SK-N-SH treated with all-trans-retinoic acid at 6 μM for 48 hours (cell line): ENCODE measurements at regions not wholly inside any gene's neighbourhood (a gene's known extent, or its start where the extent isn't known, plus 50 kb on each side); places are given as distances from the start of the nearest gene placed in this dataset.

Experiments used
- ATAC-seq: fragments of 200-7000 bp; cut with Tn5 transposase; 3 replicates; pipeline ENCODE4 v1.9.1; 2020; ENCODE audit warnings: mild to moderate bottlenecking, moderate library complexity
- ARNTL ChIP-seq: fragments of 450-650 bp; formaldehyde crosslinking; IDR thresholded peaks from 2 replicates; pipeline ENCODE4 v1.5.0; 2020; ENCODE audit warnings: low read depth, mild to moderate bottlenecking, moderate library complexity, borderline replicate concordance
- CREB5 ChIP-seq: fragments of 250-450 bp; sonication (Bioruptor Pico); IDR thresholded peaks from 2 replicates; pipeline ENCODE4 v1.5.1; 2020; ENCODE audit warnings: low read depth, mild to moderate bottlenecking, moderate library complexity
- CSDC2 ChIP-seq: fragments of 250-450 bp; sonication (Bioruptor Pico); IDR thresholded peaks from 2 replicates; pipeline ENCODE4 v1.5.0; 2020; ENCODE audit warnings: mild to moderate bottlenecking, moderate library complexity
- CSRNP3 ChIP-seq: fragments of 250-450 bp; sonication (Bioruptor Pico); IDR thresholded peaks from 2 replicates; pipeline ENCODE4 v1.5.1; 2021; ENCODE audit warnings: mild to moderate bottlenecking, moderate library complexity
- GLIS3 ChIP-seq: fragments of 250-450 bp; sonication (Bioruptor Pico); IDR thresholded peaks from 2 replicates; pipeline ENCODE4 v1.5.0; 2020; ENCODE audit warnings: mild to moderate bottlenecking, moderate library complexity
- ISL1 ChIP-seq: fragments of 250-450 bp; sonication (Bioruptor Pico); IDR thresholded peaks from 2 replicates; pipeline ENCODE4 v2.1.2; 2022; ENCODE audit warnings: mild to moderate bottlenecking, moderate library complexity
- OSR1 ChIP-seq: fragments of 250-450 bp; sonication (Bioruptor Pico); IDR thresholded peaks from 2 replicates; pipeline ENCODE4 v1.8.0; 2022; ENCODE audit warnings: moderate library complexity, mild to moderate bottlenecking, inconsistent platforms
- POU6F1 ChIP-seq: fragments of 250-450 bp; sonication (Bioruptor Pico); IDR thresholded peaks from 2 replicates; pipeline ENCODE4 v1.8.0; 2021; ENCODE audit warnings: low read depth, mild to moderate bottlenecking, moderate library complexity, borderline replicate concordance
- PPARA ChIP-seq: fragments of 250-450 bp; sonication (Bioruptor Pico); IDR thresholded peaks from 2 replicates; pipeline ENCODE4 v1.5.0; 2020; ENCODE audit warnings: mild to moderate bottlenecking, borderline replicate concordance
- RARB ChIP-seq: fragments of 250-450 bp; sonication (Bioruptor Pico); IDR thresholded peaks from 2 replicates; pipeline ENCODE4 v1.8.0; 2021; ENCODE audit warnings: mild to moderate bottlenecking, moderate library complexity
- SNAI2 ChIP-seq: fragments of 250-450 bp; sonication (Bioruptor Pico); IDR thresholded peaks from 2 replicates; pipeline ENCODE4 v1.5.0; 2020; ENCODE audit warnings: mild to moderate bottlenecking, moderate library complexity
- TCF4 ChIP-seq: fragments of 250-450 bp; sonication (Bioruptor Pico); IDR thresholded peaks from 2 replicates; pipeline ENCODE4 v1.8.0; 2021; ENCODE audit warnings: mild to moderate bottlenecking, moderate library complexity, borderline replicate concordance
- TOX ChIP-seq: fragments of 250-450 bp; sonication (Bioruptor Pico); IDR thresholded peaks from 2 replicates; pipeline ENCODE4 v1.8.0; 2021; ENCODE audit warnings: mild to moderate bottlenecking, moderate library complexity, borderline replicate concordance
- ZC3H10 ChIP-seq: fragments of 250-450 bp; sonication (Bioruptor Pico); IDR thresholded peaks from 2 replicates; pipeline ENCODE4 v1.5.1; 2021; ENCODE audit warnings: mild to moderate bottlenecking, moderate library complexity
- ZFP3 ChIP-seq: fragments of 250-450 bp; sonication (Bioruptor Pico); IDR thresholded peaks from 2 replicates; pipeline ENCODE4 v1.5.0; 2020; ENCODE audit warnings: mild to moderate bottlenecking, moderate library complexity
- ZFP30 ChIP-seq: fragments of 450-650 bp; formaldehyde crosslinking; IDR thresholded peaks from 2 replicates; pipeline ENCODE4 v1.5.0; 2022; ENCODE audit warnings: mild to moderate bottlenecking, moderate library complexity
- ZNF565 ChIP-seq: fragments of 450-650 bp; formaldehyde crosslinking; conservative IDR thresholded peaks from 2 replicates; pipeline ENCODE4 v1.5.0; 2020; ENCODE audit warnings: low read depth, mild to moderate bottlenecking, moderate library complexity
- ZNF70 ChIP-seq: fragments of 450-650 bp; formaldehyde crosslinking; IDR thresholded peaks from 2 replicates; pipeline ENCODE4 v1.5.0; 2020; ENCODE audit warnings: mild to moderate bottlenecking, moderate library complexity
- ZNF8 ChIP-seq: fragments of 450-650 bp; formaldehyde crosslinking; IDR thresholded peaks from 2 replicates; pipeline ENCODE4 v1.5.0; 2020; ENCODE audit warnings: mild to moderate bottlenecking, moderate library complexity
- TF ChIP-seq, protein P1 (sequence below): fragments of 250-450 bp; sonication (Bioruptor Pico); IDR thresholded peaks from 2 replicates; pipeline ENCODE4 v1.8.0; 2020; ENCODE audit warnings: mild to moderate bottlenecking, moderate library complexity, borderline replicate concordance
- TF ChIP-seq, protein P2 (sequence below): fragments of 250-450 bp; sonication (Bioruptor Pico); IDR thresholded peaks from 2 replicates; pipeline ENCODE4 v1.5.0; 2020; ENCODE audit warnings: mild to moderate bottlenecking, moderate library complexity

DNA sequence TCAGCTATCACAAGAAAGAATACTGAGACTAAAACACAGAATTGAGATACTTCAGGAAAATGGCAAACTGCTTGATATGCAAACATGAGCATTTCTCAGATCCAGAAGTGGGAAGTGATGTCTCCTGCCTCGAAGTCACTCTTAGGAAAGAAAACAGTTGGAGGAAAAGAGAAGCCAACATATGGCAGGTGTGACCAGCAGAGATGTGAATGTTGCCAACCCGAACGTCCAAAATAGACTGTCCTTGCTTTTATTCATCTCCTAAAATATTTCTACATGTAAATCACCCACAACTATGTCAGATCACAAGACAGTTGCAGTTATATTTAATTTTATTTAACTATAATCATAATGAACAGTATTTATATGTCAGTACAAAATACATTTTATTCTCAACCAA is 687.6 kb downstream of the GALC start:
- ATAC-seq = no peak
- TF ChIP-seq, protein P1, sequence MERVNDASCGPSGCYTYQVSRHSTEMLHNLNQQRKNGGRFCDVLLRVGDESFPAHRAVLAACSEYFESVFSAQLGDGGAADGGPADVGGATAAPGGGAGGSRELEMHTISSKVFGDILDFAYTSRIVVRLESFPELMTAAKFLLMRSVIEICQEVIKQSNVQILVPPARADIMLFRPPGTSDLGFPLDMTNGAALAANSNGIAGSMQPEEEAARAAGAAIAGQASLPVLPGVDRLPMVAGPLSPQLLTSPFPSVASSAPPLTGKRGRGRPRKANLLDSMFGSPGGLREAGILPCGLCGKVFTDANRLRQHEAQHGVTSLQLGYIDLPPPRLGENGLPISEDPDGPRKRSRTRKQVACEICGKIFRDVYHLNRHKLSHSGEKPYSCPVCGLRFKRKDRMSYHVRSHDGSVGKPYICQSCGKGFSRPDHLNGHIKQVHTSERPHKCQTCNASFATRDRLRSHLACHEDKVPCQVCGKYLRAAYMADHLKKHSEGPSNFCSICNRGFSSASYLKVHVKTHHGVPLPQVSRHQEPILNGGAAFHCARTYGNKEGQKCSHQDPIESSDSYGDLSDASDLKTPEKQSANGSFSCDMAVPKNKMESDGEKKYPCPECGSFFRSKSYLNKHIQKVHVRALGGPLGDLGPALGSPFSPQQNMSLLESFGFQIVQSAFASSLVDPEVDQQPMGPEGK = no peak
- TF ChIP-seq ISL1 (CRISPR knock-in tag) = no peak
- TF ChIP-seq CREB5 (CRISPR knock-in tag) = no peak
- no peak for TF ChIP-seq CSDC2 (CRISPR knock-in tag)
- TF ChIP-seq ARNTL (CRISPR knock-in tag) = no peak
- TF ChIP-seq PPARA (CRISPR knock-in tag) = no peak
- no peak for TF ChIP-seq CSRNP3 (CRISPR knock-in tag)
- no peak for TF ChIP-seq RARB (CRISPR knock-in tag)
- no peak for TF ChIP-seq ZNF70
- no peak for TF ChIP-seq ZNF8 (CRISPR knock-in tag)
- TF ChIP-seq ZFP3 (CRISPR knock-in tag) = no peak
- no peak for TF ChIP-seq TOX (CRISPR knock-in tag)
- no peak for TF ChIP-seq ZFP30
- no peak for TF ChIP-seq POU6F1 (CRISPR knock-in tag)
- TF ChIP-seq TCF4 = no peak
- TF ChIP-seq GLIS3 (CRISPR knock-in tag) = no peak
- no peak for TF ChIP-seq SNAI2 (CRISPR knock-in tag)

- ATAC-seq = no peak
- TF ChIP-seq CREB5 (CRISPR knock-in tag) (no peak), OSR1 (CRISPR knock-in tag) (no peak), CSDC2 (CRISPR knock-in tag) (no peak), ZFP30 (no peak), TOX (CRISPR knock-in tag) (no peak), TCF4 (no peak), ARNTL (CRISPR knock-in tag) (no peak), ZC3H10 (CRISPR knock-in tag) (no peak), ZNF8 (CRISPR knock-in tag) (no peak)
- TF ChIP-seq, protein P2, sequence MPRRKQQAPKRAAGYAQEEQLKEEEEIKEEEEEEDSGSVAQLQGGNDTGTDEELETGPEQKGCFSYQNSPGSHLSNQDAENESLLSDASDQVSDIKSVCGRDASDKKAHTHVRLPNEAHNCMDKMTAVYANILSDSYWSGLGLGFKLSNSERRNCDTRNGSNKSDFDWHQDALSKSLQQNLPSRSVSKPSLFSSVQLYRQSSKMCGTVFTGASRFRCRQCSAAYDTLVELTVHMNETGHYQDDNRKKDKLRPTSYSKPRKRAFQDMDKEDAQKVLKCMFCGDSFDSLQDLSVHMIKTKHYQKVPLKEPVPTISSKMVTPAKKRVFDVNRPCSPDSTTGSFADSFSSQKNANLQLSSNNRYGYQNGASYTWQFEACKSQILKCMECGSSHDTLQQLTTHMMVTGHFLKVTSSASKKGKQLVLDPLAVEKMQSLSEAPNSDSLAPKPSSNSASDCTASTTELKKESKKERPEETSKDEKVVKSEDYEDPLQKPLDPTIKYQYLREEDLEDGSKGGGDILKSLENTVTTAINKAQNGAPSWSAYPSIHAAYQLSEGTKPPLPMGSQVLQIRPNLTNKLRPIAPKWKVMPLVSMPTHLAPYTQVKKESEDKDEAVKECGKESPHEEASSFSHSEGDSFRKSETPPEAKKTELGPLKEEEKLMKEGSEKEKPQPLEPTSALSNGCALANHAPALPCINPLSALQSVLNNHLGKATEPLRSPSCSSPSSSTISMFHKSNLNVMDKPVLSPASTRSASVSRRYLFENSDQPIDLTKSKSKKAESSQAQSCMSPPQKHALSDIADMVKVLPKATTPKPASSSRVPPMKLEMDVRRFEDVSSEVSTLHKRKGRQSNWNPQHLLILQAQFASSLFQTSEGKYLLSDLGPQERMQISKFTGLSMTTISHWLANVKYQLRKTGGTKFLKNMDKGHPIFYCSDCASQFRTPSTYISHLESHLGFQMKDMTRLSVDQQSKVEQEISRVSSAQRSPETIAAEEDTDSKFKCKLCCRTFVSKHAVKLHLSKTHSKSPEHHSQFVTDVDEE (CRISPR knock-in tag) = no peak
Measured at GRCh38 chr14:87304404-87304803, 688.6 kb downstream of the GALC start.

DNA sequence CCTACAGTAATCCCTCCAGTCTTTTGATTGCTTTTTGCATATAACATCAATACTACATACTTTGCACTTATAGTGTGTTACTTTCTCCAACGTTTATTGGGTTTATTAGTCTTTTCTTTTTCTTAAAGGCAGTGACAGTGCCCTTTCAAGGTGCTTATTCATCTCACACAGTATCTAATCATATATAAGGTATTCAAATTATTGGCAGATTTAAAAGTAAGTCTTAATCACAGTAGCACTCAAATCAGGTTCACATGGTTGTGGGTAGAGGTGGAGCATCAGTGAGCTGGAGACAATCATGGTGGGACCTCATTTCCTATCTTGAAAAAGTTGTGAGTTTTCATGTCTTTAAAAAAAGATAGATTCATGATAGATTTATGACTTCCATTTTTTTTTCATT is 706.2 kb downstream of the GALC start:
- ATAC-seq = no peak
- no peak for TF ChIP-seq ZFP3 (CRISPR knock-in tag)
- TF ChIP-seq ZNF8 (CRISPR knock-in tag) = no peak
- no peak for TF ChIP-seq TCF4
- TF ChIP-seq ARNTL (CRISPR knock-in tag) = no peak
- TF ChIP-seq ZNF565 (CRISPR knock-in tag) = no peak
- TF ChIP-seq, all 23 proteins: peak for 0
